Spleen (tissue), 7 donors: ENCODE measurements at regions not wholly inside any gene's neighbourhood (a gene's known extent, or its start where the extent isn't known, plus 50 kb on each side); places are given as distances from the start of the nearest gene placed in this dataset.

Experiments used
- POLR2A ChIP-seq, 3 donors: fragments of 450-650 bp; IDR thresholded peaks; one replicate each; pipeline ENCODE4 v1.5.1; 2017; ENCODE audit warnings: antibody characterized with exemption in 3 of 3, mild to moderate bottlenecking in 1 of 3
- POLR2AphosphoS5 ChIP-seq, 3 donors: sonication (generic); formaldehyde crosslinking; IDR thresholded peaks; one replicate each; pipeline ENCODE4 v1.5.1; 2017; ENCODE audit warnings: antibody characterized with exemption in 3 of 3
- TF ChIP-seq, protein P1 (sequence below), 11 experiments: fragments of 200-600 bp in 7 of 11; fragments of 450-650 bp in 4 of 11; sonication (generic) in 4 of 11; IDR thresholded peaks in 8 of 11; conservative IDR thresholded peaks in 3 of 11; 1 replicate in 7 of 11; 2 replicates in 4 of 11; pipeline versions ENCODE4 v1.4.0 to v1.8.0; 2016 to 2021; ENCODE audit warnings: antibody characterized with exemption in 11 of 11, inconsistent platforms in 4 of 11, mild to moderate bottlenecking in 1 of 11
- donor health status: DM: no; HTN: no; CAD: no; lungs with moderate emphysema.
- donor health status: DM: no; HTN: no; CAD: no.
- donor health status: DM: no; HTN: no; CAD: no.

DNA sequence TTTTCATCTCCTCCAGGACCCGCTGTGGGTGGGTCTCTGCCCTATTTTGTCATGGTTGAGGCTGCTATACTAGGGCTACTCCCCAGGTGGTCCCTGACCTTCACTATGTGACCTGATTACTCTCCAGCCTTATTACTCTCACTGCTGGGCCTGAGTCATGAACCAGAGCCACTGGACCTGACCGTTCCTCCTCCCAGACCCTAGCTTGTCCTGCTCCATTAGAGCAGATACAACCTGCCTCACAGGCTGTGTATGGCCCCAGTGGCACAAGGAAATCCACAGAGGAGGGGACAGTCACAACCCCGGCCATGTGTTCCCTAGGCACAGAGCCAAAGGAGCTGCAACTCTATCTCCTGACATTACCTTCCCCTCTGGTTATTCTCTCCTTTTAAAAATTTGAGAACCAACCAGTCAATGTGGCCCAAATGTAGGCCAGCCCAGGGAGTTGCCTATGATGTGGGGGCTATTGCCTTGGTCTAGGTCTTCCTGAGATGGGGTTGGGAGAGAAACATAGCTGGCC lies 96.0 kb upstream of the FSTL4 start:
- no peak for TF ChIP-seq POLR2A (IDR thresholded peaks at IDR 0.05)
- no peak for TF ChIP-seq POLR2AphosphoS5 (IDR thresholded peaks at IDR 0.05)
- TF ChIP-seq, protein P1, sequence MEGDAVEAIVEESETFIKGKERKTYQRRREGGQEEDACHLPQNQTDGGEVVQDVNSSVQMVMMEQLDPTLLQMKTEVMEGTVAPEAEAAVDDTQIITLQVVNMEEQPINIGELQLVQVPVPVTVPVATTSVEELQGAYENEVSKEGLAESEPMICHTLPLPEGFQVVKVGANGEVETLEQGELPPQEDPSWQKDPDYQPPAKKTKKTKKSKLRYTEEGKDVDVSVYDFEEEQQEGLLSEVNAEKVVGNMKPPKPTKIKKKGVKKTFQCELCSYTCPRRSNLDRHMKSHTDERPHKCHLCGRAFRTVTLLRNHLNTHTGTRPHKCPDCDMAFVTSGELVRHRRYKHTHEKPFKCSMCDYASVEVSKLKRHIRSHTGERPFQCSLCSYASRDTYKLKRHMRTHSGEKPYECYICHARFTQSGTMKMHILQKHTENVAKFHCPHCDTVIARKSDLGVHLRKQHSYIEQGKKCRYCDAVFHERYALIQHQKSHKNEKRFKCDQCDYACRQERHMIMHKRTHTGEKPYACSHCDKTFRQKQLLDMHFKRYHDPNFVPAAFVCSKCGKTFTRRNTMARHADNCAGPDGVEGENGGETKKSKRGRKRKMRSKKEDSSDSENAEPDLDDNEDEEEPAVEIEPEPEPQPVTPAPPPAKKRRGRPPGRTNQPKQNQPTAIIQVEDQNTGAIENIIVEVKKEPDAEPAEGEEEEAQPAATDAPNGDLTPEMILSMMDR (IDR thresholded peaks at IDR 0.05 in 8 of 11, conservative IDR thresholded peaks at IDR 0.05 in 3 of 11), result no peak
